ENCODE measurements at regions not wholly inside any gene's neighbourhood (a gene's known extent, or its start where the extent isn't known, plus 50 kb on each side); places are given as distances from the start of the nearest gene placed in this dataset.

GRCh38 chr18:60259052-60259681 is 113.4 kb downstream of the MC4R start:
- Histone ChIP-seq H3K27me3 (ENCODE audit: insufficient read depth, low read depth) (no peaks in the 10 kb centered on the region), H3K36me3 (ENCODE audit: insufficient read depth) (no peaks in the 10 kb centered on the region), H3K4me2 (no peak overlapping the region), H3K9ac (no peak overlapping the region), H3K4me3 (IDR thresholded peaks at IDR 0.05; ENCODE audit: insufficient read depth, low read depth, low read length) (no peak overlapping the region), H3K4me1 (ENCODE audit: low read depth, poor library complexity, severe bottlenecking) (no peaks in the 10 kb centered on the region), H2AFZ (ENCODE audit: low read depth) (no peak overlapping the region), H3K27ac (no peak overlapping the region), H3K79me2 (ENCODE audit: insufficient read depth, low read depth) (no peaks in the 10 kb centered on the region), H4K20me1 (ENCODE audit: insufficient read depth) (no peaks in the 10 kb centered on the region)
- no peak for TF ChIP-seq CTCF (conservative IDR thresholded peaks at IDR 0.05; ENCODE audit: low read depth, low read length)

GRCh38 chr18:60249388-60249787 is 123.2 kb downstream of the MC4R start:
- H3K4me1 ChIP-seq (ENCODE audit: low read depth, poor library complexity, severe bottlenecking): peaks cover 27% of the 10 kb centered on the region
- no peak overlapping the region for H3K27ac ChIP-seq
- no peaks in the 10 kb centered on the region for H4K20me1 ChIP-seq (ENCODE audit: insufficient read depth)
- TF ChIP-seq CTCF (conservative IDR thresholded peaks at IDR 0.05; ENCODE audit: low read depth, low read length): no peak
- no peak overlapping the region for H3K9ac ChIP-seq
- H3K36me3 ChIP-seq (ENCODE audit: insufficient read depth): no peaks in the 10 kb centered on the region
- no peaks in the 10 kb centered on the region for H3K79me2 ChIP-seq (ENCODE audit: insufficient read depth, low read depth)
- H2AFZ ChIP-seq (ENCODE audit: low read depth): no peak overlapping the region
- no peaks in the 10 kb centered on the region; the same call in 1 of the 2 replicates for H3K27me3 ChIP-seq (ENCODE audit: insufficient read depth, low read depth)
- no peak overlapping the region for H3K4me3 ChIP-seq (IDR thresholded peaks at IDR 0.05; ENCODE audit: insufficient read depth, low read depth, low read length)
- no peak overlapping the region for H3K4me2 ChIP-seq

GRCh38 chr18:60248336-60249330 is 123.9 kb downstream of the MC4R start:
- Histone ChIP-seq H3K79me2 (ENCODE audit: insufficient read depth, low read depth) (no peaks in the 10 kb centered on the region), H3K4me2 (no peak overlapping the region), H3K4me1 (ENCODE audit: low read depth, poor library complexity, severe bottlenecking) (peaks cover 27% of the 10 kb centered on the region), H3K4me3 (IDR thresholded peaks at IDR 0.05; ENCODE audit: insufficient read depth, low read depth, low read length) (no peak overlapping the region), H2AFZ (ENCODE audit: low read depth) (no peak overlapping the region), H3K36me3 (ENCODE audit: insufficient read depth) (no peaks in the 10 kb centered on the region), H3K9ac (no peak overlapping the region), H4K20me1 (ENCODE audit: insufficient read depth) (no peaks in the 10 kb centered on the region), H3K27me3 (ENCODE audit: insufficient read depth, low read depth) (no peaks in the 10 kb centered on the region; the same call in 1 of the 2 replicates), H3K27ac (no peak overlapping the region)
- no peak for TF ChIP-seq CTCF (conservative IDR thresholded peaks at IDR 0.05; ENCODE audit: low read depth, low read length)

GRCh38 chr18:60247103-60247502 is 125.5 kb downstream of the MC4R start:
- H4K20me1 ChIP-seq (ENCODE audit: insufficient read depth): no peaks in the 10 kb centered on the region
- H3K79me2 ChIP-seq (ENCODE audit: insufficient read depth, low read depth): no peaks in the 10 kb centered on the region
- no peak overlapping the region for H3K27ac ChIP-seq
- peak overlapping the region; percentile 64 for H3K4me2 ChIP-seq
- H3K4me3 ChIP-seq (IDR thresholded peaks at IDR 0.05; ENCODE audit: insufficient read depth, low read depth, low read length): no peak overlapping the region
- no peak overlapping the region for H3K9ac ChIP-seq
- TF ChIP-seq CTCF (conservative IDR thresholded peaks at IDR 0.05; ENCODE audit: low read depth, low read length): no peak
- H2AFZ ChIP-seq (ENCODE audit: low read depth): no peak overlapping the region
- H3K36me3 ChIP-seq (ENCODE audit: insufficient read depth): no peaks in the 10 kb centered on the region
- no peaks in the 10 kb centered on the region; the same call in 1 of the 2 replicates for H3K27me3 ChIP-seq (ENCODE audit: insufficient read depth, low read depth)
- H3K4me1 ChIP-seq (ENCODE audit: low read depth, poor library complexity, severe bottlenecking): peaks cover 27% of the 10 kb centered on the region
